GM10266 (cell line): ENCODE measurements at regions not wholly inside any gene's neighbourhood (a gene's known extent, or its start where the extent isn't known, plus 50 kb on each side); places are given as distances from the start of the nearest gene placed in this dataset.

Experiments
- DNase-seq: peaks from one replicate; pipeline ENCODE4 v3.0.0; 2012; ENCODE audit errors: extremely low spot score
- TF ChIP-seq, protein P1 (sequence below): IDR thresholded peaks from 2 replicates; pipeline ENCODE4 v1.5.1; 2012; ENCODE audit warnings: mild to moderate bottlenecking, low read depth; ENCODE audit not compliant: control insufficient read depth, insufficient read depth; ENCODE audit errors: missing control alignments

DNA sequence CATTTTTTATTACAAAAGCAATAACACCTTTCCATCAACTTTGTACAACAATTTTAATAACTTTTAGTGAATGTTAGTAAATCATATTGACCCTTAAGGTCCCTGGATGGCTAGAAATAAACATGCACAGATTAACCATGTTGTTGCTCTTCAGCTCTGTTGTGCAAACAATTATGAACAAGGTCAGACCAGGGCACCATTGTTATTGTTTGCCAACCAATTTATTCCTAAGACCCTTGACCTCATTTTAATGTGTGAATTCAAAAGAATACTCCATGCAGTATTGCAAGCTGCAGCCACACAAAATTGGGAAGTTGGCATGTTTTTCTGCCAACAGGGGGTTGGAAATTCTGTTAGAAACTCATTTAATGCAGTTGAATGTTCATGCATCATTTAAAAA is 426.6 kb upstream of the MAP3K7 start:
- no peak for DNase-seq
- TF ChIP-seq, protein P1, sequence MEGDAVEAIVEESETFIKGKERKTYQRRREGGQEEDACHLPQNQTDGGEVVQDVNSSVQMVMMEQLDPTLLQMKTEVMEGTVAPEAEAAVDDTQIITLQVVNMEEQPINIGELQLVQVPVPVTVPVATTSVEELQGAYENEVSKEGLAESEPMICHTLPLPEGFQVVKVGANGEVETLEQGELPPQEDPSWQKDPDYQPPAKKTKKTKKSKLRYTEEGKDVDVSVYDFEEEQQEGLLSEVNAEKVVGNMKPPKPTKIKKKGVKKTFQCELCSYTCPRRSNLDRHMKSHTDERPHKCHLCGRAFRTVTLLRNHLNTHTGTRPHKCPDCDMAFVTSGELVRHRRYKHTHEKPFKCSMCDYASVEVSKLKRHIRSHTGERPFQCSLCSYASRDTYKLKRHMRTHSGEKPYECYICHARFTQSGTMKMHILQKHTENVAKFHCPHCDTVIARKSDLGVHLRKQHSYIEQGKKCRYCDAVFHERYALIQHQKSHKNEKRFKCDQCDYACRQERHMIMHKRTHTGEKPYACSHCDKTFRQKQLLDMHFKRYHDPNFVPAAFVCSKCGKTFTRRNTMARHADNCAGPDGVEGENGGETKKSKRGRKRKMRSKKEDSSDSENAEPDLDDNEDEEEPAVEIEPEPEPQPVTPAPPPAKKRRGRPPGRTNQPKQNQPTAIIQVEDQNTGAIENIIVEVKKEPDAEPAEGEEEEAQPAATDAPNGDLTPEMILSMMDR, result no peak

DNA sequence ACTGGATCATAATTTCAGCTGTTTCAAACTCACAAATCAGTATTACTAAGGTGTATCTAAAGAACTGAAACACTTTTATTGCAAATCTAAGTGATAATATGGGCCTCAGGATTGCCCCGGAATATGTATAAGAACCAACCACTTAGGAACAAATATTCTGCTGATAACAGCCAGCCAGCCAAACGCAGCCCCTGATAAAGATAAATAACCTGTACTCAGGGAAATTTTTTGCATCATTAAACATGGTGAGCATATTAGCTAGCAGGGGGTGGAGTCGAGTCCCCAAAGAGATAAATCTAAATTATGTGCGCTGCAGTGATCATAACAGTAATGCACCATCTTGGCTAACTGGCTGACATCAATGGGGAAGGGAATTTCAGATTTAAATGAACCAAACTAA is 410.2 kb upstream of the MAP3K7 start:
- TF ChIP-seq, protein P1, result no peak
- DNase-seq, result no peak

DNA sequence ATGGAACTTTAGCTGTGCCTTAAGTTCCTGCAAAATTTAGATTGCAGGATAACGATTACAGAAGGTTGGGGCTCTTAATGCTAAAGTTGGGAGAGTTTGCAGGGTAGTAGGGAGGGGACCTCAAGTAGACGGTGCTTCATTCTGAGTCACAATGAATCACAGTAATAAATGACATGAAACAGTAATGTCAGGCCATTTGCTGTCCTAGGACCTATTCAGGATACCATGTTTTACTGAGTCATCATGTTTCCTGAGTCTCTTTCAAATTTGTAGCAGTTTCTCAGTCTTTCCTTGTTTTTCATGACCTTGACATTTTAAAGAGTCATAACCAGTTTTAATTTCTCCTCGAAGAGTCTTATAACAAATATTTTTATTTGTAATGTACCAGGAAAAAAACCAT is 406.9 kb upstream of the MAP3K7 start:
- no peak for DNase-seq
- TF ChIP-seq, protein P1, result no peak

DNA sequence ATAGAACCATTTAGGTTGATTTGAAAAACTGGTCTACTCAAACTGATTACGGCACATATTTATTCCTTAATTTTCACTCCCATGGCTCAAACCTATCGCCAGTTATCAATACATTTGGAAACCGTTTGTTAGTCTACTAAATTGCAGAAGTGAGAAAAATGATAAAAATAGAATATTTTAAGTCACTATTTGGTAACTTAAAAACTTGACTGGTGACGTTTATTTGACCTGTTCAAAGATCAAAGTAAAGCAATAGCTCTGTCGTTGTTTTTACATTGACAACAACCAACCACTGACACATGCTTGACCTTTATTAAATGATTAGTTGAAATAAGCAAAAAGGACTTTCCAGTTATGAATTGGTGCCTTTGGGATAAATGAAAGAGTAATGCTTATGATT is 402.9 kb upstream of the MAP3K7 start:
- TF ChIP-seq, protein P1, result no peak
- no peak for DNase-seq

DNA sequence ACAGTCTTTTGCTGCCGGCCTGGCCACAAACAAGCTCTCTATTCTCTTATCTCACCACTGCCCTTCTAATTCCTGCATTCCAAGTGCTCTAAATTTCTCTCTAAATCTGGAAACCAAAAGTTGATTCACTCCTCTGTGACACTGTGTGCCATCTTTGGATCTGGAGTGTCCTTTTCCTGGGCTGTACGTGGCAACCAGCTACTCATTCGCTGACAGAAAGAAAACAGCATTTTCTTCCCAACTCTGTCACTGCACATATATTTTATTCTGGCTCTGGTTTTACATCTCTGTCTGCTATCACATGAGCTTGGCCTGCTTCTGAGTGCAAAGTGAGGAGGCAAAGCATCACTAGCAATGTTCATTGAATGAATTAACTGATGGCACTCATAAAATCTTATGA is 397.2 kb upstream of the MAP3K7 start:
- DNase-seq, result no peak
- TF ChIP-seq, protein P1, result no peak

DNA sequence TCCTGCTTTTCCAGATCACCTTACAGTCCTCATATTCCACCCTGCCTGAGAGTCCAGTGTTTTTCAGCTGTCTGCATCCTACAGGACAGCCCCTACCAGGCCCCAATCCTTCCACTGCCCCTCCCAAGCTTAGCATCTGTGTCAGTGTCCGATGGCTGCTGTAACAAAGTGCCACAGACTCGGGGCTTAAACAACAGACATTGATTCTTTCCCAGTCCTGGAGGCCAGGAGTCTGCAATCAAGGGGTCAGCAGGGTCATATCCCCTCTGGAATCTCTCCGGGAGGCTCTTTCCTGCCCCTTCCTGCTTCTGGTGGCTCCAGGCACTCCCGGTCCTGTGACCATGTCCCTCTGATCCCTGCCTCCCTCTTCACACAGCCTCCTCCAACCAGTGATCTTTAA is 396.6 kb upstream of the MAP3K7 start:
- TF ChIP-seq, protein P1, result no peak
- no peak for DNase-seq

DNA sequence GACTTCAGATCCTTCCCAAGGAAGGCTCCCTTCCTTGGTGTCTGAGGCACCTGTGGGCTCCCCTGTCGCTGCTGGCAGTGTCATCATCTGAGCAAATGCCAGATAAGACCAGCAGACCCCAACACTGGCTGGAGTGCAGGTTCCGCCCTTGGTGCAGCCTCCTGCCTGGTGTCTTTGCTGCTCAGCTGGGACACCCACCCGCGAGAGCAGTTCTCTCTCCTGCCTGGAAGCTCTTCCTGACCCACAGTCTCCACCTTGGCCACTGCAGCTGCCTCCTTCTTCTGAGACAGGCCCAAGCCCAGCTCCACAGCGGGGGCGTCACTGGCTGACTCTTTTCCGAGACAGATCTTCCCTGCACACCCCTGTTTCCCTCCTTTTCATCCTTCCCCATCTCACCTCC is 395.7 kb upstream of the MAP3K7 start:
- no peak for DNase-seq
- TF ChIP-seq, protein P1, result no peak

DNA sequence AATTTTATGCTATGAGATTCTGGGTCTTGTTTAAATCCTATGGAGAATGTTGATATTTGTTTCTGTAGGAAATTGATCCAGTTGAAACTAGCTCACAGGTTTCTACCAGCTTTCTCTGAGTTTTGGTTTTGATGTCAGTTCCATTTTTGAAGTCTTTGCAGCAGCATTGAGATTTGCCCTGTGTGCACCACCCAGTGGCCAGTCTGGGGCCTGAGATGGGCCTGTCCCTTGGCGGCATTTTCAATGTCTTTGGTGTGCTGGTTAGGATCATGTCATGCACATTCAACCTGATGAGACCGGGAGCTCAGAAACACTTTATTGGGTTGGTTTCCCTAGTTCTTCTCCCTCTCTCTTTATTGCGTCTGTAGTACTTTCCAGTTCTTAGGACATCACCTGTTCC is 395.2 kb upstream of the MAP3K7 start:
- TF ChIP-seq, protein P1, result no peak
- no peak for DNase-seq
